Peyer's patch (tissue), 4 donors: ENCODE measurements at regions not wholly inside any gene's neighbourhood (a gene's known extent, or its start where the extent isn't known, plus 50 kb on each side); places are given as distances from the start of the nearest gene placed in this dataset.
A peak's percentile ranks its signal among the peaks of the same experiment; 100 is the strongest.

Experiments
- DNase-seq, 3 donors: peaks; one replicate each; pipeline ENCODE4 v3.0.0-alpha.2; 2017 to 2019
- H3K27ac ChIP-seq, 4 donors: fragments of 200-600 bp; sonication (generic); one replicate each; pipeline ENCODE4 v1.5.1; 2016 to 2019
- H3K27me3 ChIP-seq, 2 donors: fragments of 200-600 bp; sonication (generic); one replicate each; pipeline ENCODE4 v1.5.1; 2019
- H3K36me3 ChIP-seq, 3 donors: fragments of 200-600 bp; sonication (generic); one replicate each; pipeline ENCODE4 v1.5.1; 2016 to 2019
- H3K4me1 ChIP-seq, 4 donors: fragments of 200-600 bp; sonication (generic); one replicate each; pipeline ENCODE4 v1.5.1; 2016 to 2019
- H3K4me3 ChIP-seq, 4 donors: fragments of 200-600 bp; sonication (generic); 1 replicate in 3 of 4; 2 replicates in 1 of 4; pipeline ENCODE4 v1.5.1; 2016 to 2019; ENCODE audit warnings: mild to moderate bottlenecking in 1 of 4
- H3K9me3 ChIP-seq, 4 donors: fragments of 200-600 bp; sonication (generic); one replicate each; pipeline ENCODE4 v1.5.1; 2016 to 2019; ENCODE audit warnings: mild to moderate bottlenecking in 1 of 4
- POLR2A ChIP-seq, 2 donors: fragments of 450-650 bp; IDR thresholded peaks; one replicate each; pipeline ENCODE4 v1.5.1; 2017; ENCODE audit warnings: antibody characterized with exemption in 2 of 2, mild to moderate bottlenecking in 2 of 2, moderate library complexity in 2 of 2
- TF ChIP-seq, protein P1 (sequence below), 6 experiments: fragments of 450-650 bp in 4 of 6; fragments of 200-600 bp in 2 of 6; sonication (generic) in 1 of 6; IDR thresholded peaks; one replicate each; pipeline ENCODE4 v1.5.1; 2017 to 2019; ENCODE audit warnings: antibody characterized with exemption in 6 of 6, mild to moderate bottlenecking in 3 of 6, moderate library complexity in 1 of 6

DNA sequence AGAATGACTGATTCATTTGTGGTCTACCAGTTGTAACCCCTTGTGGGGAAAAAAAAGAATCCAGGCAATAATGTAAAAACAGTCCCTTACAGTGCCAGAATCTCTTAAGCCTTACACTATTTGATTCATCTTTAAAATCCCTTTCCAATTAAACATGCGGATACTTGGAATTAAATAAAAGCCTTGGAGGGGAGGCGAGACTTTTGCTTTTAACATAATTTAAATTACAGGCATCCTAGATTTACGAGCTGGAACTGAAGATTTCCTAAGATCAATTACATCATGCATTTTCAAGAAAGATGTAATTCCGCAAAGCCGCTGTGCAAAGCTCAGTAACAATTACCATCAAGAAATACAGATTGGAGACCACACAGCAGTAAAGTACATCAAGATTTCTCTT lies 370.2 kb downstream of the MTRR start:
- H3K4me3 ChIP-seq, result no peak overlapping the region
- H3K9me3 ChIP-seq, result no peaks in the 10 kb centered on the region
- no peaks in the 10 kb centered on the region for H3K4me1 ChIP-seq
- no peaks in the 10 kb centered on the region for H3K27me3 ChIP-seq
- TF ChIP-seq, protein P1, sequence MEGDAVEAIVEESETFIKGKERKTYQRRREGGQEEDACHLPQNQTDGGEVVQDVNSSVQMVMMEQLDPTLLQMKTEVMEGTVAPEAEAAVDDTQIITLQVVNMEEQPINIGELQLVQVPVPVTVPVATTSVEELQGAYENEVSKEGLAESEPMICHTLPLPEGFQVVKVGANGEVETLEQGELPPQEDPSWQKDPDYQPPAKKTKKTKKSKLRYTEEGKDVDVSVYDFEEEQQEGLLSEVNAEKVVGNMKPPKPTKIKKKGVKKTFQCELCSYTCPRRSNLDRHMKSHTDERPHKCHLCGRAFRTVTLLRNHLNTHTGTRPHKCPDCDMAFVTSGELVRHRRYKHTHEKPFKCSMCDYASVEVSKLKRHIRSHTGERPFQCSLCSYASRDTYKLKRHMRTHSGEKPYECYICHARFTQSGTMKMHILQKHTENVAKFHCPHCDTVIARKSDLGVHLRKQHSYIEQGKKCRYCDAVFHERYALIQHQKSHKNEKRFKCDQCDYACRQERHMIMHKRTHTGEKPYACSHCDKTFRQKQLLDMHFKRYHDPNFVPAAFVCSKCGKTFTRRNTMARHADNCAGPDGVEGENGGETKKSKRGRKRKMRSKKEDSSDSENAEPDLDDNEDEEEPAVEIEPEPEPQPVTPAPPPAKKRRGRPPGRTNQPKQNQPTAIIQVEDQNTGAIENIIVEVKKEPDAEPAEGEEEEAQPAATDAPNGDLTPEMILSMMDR (IDR thresholded peaks at IDR 0.05), result no peak
- TF ChIP-seq POLR2A (IDR thresholded peaks at IDR 0.05), result no peak
- H3K27ac ChIP-seq, result no peak overlapping the region
- no peaks in the 10 kb centered on the region for H3K36me3 ChIP-seq
- DNase-seq, result no peak

DNA sequence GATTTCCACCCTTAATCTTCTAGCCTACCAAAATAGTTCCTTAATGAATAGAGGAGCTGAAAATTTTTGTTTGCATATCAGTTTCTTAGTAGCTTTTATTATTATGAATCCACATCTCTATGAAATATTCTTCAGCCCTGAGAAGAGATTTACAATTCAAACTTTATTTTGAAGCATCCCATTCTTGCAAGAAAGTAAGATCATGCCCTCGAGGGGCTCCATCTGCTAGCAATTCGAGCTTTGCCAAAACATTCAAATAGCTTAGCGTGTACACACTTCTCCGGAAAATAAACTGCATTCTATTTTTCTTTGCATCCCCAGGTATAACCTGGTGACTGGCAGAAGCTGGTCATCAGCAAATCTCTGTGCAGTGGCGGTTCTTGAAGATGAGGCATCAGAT lies 370.7 kb downstream of the MTRR start:
- Histone ChIP-seq H3K36me3 (no peaks in the 10 kb centered on the region), H3K27me3 (no peaks in the 10 kb centered on the region), H3K27ac (no peak overlapping the region), H3K4me3 (no peak overlapping the region), H3K4me1 (no peaks in the 10 kb centered on the region), H3K9me3 (no peaks in the 10 kb centered on the region)
- no peak for DNase-seq
- TF ChIP-seq, protein P1 (IDR thresholded peaks at IDR 0.05), result no peak
- no peak for TF ChIP-seq POLR2A (IDR thresholded peaks at IDR 0.05)

DNA sequence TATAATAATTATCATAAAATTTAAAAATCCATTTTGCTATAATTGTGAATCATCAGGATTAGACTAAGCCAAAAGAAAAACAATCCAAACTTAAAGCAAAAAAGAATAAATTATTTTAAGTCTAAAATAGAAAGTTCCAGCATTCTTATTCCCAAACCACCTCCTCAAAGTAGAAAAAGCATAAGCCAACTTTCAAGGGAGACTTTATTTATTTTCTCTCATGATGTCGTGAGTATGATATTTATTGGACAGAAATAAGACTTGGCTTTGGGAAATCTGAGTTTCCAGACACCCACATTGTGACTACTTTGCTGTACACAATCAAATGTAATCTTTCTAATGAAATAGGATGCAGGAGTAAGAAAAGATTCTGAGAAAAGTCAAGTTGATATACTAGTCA lies 372.1 kb downstream of the MTRR start:
- no peak for DNase-seq
- Histone ChIP-seq H3K9me3 (no peaks in the 10 kb centered on the region), H3K36me3 (no peaks in the 10 kb centered on the region), H3K4me1 (no peaks in the 10 kb centered on the region), H3K4me3 (no peak overlapping the region), H3K27ac (no peak overlapping the region), H3K27me3 (no peaks in the 10 kb centered on the region)
- TF ChIP-seq, protein P1 (IDR thresholded peaks at IDR 0.05), result no peak
- no peak for TF ChIP-seq POLR2A (IDR thresholded peaks at IDR 0.05)

DNA sequence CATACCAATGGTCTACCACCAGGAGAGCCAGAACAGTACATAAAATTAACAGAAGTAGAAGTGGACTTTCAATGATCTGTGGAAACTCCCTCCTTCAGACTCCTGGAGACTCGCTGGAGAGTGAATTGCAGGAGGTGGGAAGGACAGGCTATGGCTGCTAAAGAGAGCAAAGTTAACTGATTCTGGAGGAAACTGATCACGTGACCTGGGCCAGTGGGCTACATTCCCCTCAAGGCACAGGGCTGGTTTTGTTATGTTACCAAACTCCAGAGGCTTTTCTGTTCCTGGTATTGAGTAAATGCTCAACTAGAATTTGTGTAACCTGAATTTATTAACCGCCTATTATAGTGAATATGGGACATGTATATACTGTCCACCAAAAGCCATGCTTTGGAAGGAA lies 372.6 kb downstream of the MTRR start:
- no peaks in the 10 kb centered on the region for H3K36me3 ChIP-seq
- no peaks in the 10 kb centered on the region for H3K27me3 ChIP-seq
- no peak overlapping the region for H3K4me3 ChIP-seq
- DNase-seq, result no peak
- no peaks in the 10 kb centered on the region for H3K4me1 ChIP-seq
- H3K27ac ChIP-seq, result no peak overlapping the region
- H3K9me3 ChIP-seq, result no peaks in the 10 kb centered on the region
- TF ChIP-seq, protein P1 (IDR thresholded peaks at IDR 0.05), result no peak
- no peak for TF ChIP-seq POLR2A (IDR thresholded peaks at IDR 0.05)

DNA sequence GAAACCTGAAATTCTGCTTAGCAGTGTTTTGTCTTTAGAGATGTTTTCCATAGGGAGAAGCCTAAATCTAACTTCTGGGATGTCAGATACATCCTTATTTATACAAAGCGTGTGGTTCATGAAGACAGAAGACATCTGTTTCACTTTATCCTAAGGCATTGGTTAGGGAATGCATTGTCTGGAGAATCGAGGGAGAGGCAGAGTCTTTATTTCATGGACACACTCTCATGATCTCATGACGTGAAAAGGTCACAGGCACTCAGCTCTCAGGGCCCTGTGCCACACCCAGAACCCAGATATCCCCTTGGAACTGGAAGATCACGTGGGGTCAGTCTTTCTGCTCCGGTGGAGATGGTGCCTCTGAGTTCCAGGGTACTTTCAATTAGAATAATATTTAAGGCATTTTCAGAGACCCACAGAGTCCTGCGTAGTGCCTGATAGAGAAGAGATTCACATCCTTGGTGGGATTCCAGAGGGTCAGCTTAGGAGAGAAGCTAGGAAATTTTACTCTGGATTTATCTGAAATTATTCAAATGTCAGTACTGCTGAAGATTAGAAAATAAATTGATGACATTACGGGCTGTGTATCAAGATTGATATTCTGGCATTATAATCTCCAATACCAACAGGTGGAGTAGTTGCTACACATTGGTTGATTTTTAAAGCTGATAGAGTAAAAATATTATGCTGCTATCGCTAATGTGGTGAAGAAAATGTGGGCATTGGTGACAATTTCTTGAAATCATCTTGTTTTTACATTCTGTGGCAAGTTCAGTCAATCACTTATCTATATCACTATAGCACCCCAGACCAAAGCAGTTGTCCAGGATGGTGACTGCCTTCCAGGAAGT lies 378.3 kb downstream of the MTRR start:
- Histone ChIP-seq H3K27ac (no peak overlapping the region), H3K36me3 (no peaks in the 10 kb centered on the region), H3K4me3 (no peak overlapping the region), H3K4me1 (no peaks in the 10 kb centered on the region), H3K9me3 (no peaks in the 10 kb centered on the region), H3K27me3 (no peaks in the 10 kb centered on the region)
- no peak for TF ChIP-seq POLR2A (IDR thresholded peaks at IDR 0.05)
- TF ChIP-seq, protein P1 (IDR thresholded peaks at IDR 0.05), result peak in 1 of 6 experiments; percentile 2
- DNase-seq, result no peak
